SK-N-SH (cell line): ENCODE measurements at regions not wholly inside any gene's neighbourhood (a gene's known extent, or its start where the extent isn't known, plus 50 kb on each side); places are given as distances from the start of the nearest gene placed in this dataset.

ENCODE experiments used
- CTCF ChIA-PET: fragments of 300-600, 350-600 bp; formaldehyde crosslinking; extraction: SDS; loops from one replicate; lab custom pipeline; 2021; lab: Yijun Ruan, JAX
- POLR2A ChIA-PET: fragments of 350-600 bp; sonication (Branson Sonifier 250); formaldehyde crosslinking; extraction: SDS; loops from one replicate; lab custom pipeline; 2020; ENCODE audit warnings: antibody characterized with exemption, inconsistent platforms; lab: Yijun Ruan, JAX
- DNase-seq: peaks from one replicate; pipeline ENCODE4 v3.0.0; 2012
- H2AFZ ChIP-seq: fragments of 200-600 bp; sonication (generic); 2 replicates; pipeline ENCODE4 v1.8.1; 2016; ENCODE audit warnings: antibody characterized with exemption, mild to moderate bottlenecking, low read depth
- H3F3A ChIP-seq: fragments of 200-600 bp; sonication (generic); replicated peaks from 2 replicates; pipeline ENCODE3; 2016; ENCODE audit warnings: antibody characterized with exemption, mild to moderate bottlenecking; ENCODE audit not compliant: insufficient read depth
- H3K27ac ChIP-seq, 2 experiments: fragments of 200-500 bp in 1 of 2; fragments of 200-600 bp in 1 of 2; sonication (Bioruptor generic) in 1 of 2; sonication (generic), shearing (Covaris generic) in 1 of 2; 2 replicates each; pipeline versions ENCODE4 v1.5.1 to v1.6.1; 2014 to 2016; ENCODE audit warnings: low read depth in 2 of 2, inconsistent platforms in 1 of 2, low read length in 1 of 2, mild to moderate bottlenecking in 1 of 2, mixed read lengths in 1 of 2
- H3K27me3 ChIP-seq: fragments of 200-600 bp; sonication (generic), shearing (Covaris generic); 2 replicates; pipeline ENCODE4 v1.6.1; 2016; ENCODE audit warnings: mixed run types; ENCODE audit not compliant: insufficient read depth
- H3K36me3 ChIP-seq, 2 experiments: fragments of 200-500 bp in 1 of 2; fragments of 200-600 bp in 1 of 2; sonication (Bioruptor generic) in 1 of 2; sonication (generic) in 1 of 2; replicated peaks in 1 of 2; 2 replicates each; pipeline versions ENCODE3 to v1.5.1; 2014 to 2016; ENCODE audit warnings: low read length in 1 of 2, mild to moderate bottlenecking in 1 of 2; ENCODE audit not compliant: insufficient read depth in 2 of 2, control insufficient read depth in 1 of 2
- H3K4me1 ChIP-seq, 2 experiments: fragments of 200-500 bp in 1 of 2; fragments of 200-600 bp in 1 of 2; sonication (Bioruptor generic) in 1 of 2; sonication (generic), shearing (Covaris generic) in 1 of 2; 2 replicates each; pipeline versions ENCODE4 v1.5.1 to v1.6.1; 2014 to 2016; ENCODE audit warnings: low read depth in 1 of 2, low read length in 1 of 2, mixed run types in 1 of 2; ENCODE audit not compliant: insufficient read depth in 2 of 2, control insufficient read depth in 1 of 2
- H3K4me2 ChIP-seq: fragments of 200-600 bp; sonication (generic), shearing (Covaris generic); 2 replicates; pipeline ENCODE4 v1.6.1; 2017; ENCODE audit warnings: mixed run types
- H3K4me3 ChIP-seq, 2 experiments: fragments of 200-500 bp in 1 of 2; fragments of 200-600 bp in 1 of 2; sonication (Bioruptor generic) in 1 of 2; sonication (generic), shearing (Covaris generic) in 1 of 2; 2 replicates each; pipeline versions ENCODE4 v1.5.1 to v1.8.1; 2014 to 2016; ENCODE audit warnings: low read depth in 2 of 2, inconsistent platforms in 1 of 2, low read length in 1 of 2, mild to moderate bottlenecking in 1 of 2, mixed read lengths in 1 of 2, moderate library complexity in 1 of 2
- H3K79me2 ChIP-seq: fragments of 200-600 bp; sonication (generic); 2 replicates; pipeline ENCODE4 v1.8.1; 2017; ENCODE audit warnings: mild to moderate bottlenecking; ENCODE audit not compliant: insufficient read depth
- H3K9ac ChIP-seq: fragments of 200-600 bp; sonication (generic); 2 replicates; pipeline ENCODE4 v1.6.1; 2017; ENCODE audit warnings: mixed run types
- H3K9me2 ChIP-seq: fragments of 200-600 bp; sonication (generic); 2 replicates; pipeline ENCODE4 v1.6.1; 2017; ENCODE audit warnings: mixed run types
- H3K9me3 ChIP-seq: fragments of 200-600 bp; sonication (generic); 2 replicates; pipeline ENCODE4 v1.6.1; 2017; ENCODE audit warnings: mixed run types, mild to moderate bottlenecking, moderate library complexity
- H4K20me1 ChIP-seq: fragments of 200-600 bp; sonication (generic); 2 replicates; pipeline ENCODE4 v1.6.1; 2017; ENCODE audit warnings: mild to moderate bottlenecking, mixed run types; ENCODE audit not compliant: insufficient read depth
- ELF1 ChIP-seq: IDR thresholded peaks from 2 replicates; pipeline ENCODE4 v1.4.0; 2012
- FOXJ3 ChIP-seq: sonication (generic); formaldehyde crosslinking; IDR thresholded peaks from 2 replicates; pipeline ENCODE4 v1.5.1; 2020; ENCODE audit warnings: mild to moderate bottlenecking, missing genetic modification reagents
- GABPA ChIP-seq: IDR thresholded peaks from 2 replicates; pipeline ENCODE4 v1.4.0; 2012; ENCODE audit warnings: low read depth, mild to moderate bottlenecking
- GATA2 ChIP-seq: sonication (generic); formaldehyde crosslinking; IDR thresholded peaks from 2 replicates; pipeline ENCODE4 v1.5.0; 2020; ENCODE audit warnings: mild to moderate bottlenecking, missing genetic modification reagents
- JUND ChIP-seq: IDR thresholded peaks from 2 replicates; pipeline ENCODE4 v1.4.0; 2012
- NFIC ChIP-seq: IDR thresholded peaks from 2 replicates; pipeline ENCODE4 v1.4.0; 2012; ENCODE audit warnings: borderline replicate concordance
- POLR2AphosphoS5 ChIP-seq: IDR thresholded peaks from 2 replicates; pipeline ENCODE4 v1.6.1; 2012; ENCODE audit warnings: low read depth, low read length
- RFX5 ChIP-seq: IDR thresholded peaks from 2 replicates; pipeline ENCODE4 v1.6.1; 2012; ENCODE audit warnings: mild to moderate bottlenecking, improper control_type of control experiment, low read length
- SIN3A ChIP-seq: IDR thresholded peaks from 2 replicates; pipeline ENCODE4 v1.6.1; 2012; ENCODE audit warnings: low read depth, mild to moderate bottlenecking, low read length, moderate library complexity, borderline replicate concordance
- SMC3 ChIP-seq: IDR thresholded peaks from 2 replicates; pipeline ENCODE4 v1.6.1; 2012; ENCODE audit warnings: low read depth, low read length, improper control_type of control experiment
- TAF1 ChIP-seq: IDR thresholded peaks from 2 replicates; pipeline ENCODE4 v1.6.1; 2012; ENCODE audit warnings: low read depth, mild to moderate bottlenecking, low read length, moderate library complexity, borderline replicate concordance
- TCF12 ChIP-seq: IDR thresholded peaks from 2 replicates; pipeline ENCODE4 v1.4.0; 2012
- WGBS: methylation state at CpG from one replicate; pipeline ENCODE4 v1.1.6; 2017; ENCODE audit warnings: low lambda C conversion rate; 5-methylcytosine and 5-hydroxymethylcytosine counted together
- TF ChIP-seq, protein P1 (sequence below): IDR thresholded peaks from 2 replicates; pipeline ENCODE4; 2012
- TF ChIP-seq, protein P2 (sequence below): fragments of 150-350 bp; IDR thresholded peaks from 2 replicates; pipeline ENCODE4 v1.6.1; 2016; ENCODE audit warnings: mild to moderate bottlenecking, low read depth, low read length
- TF ChIP-seq, protein P3 (sequence below): fragments of 150-350 bp; IDR thresholded peaks from 2 replicates; pipeline ENCODE4 v1.6.1; 2017; ENCODE audit warnings: antibody characterized with exemption, low read length, low read depth, borderline replicate concordance
- TF ChIP-seq, protein P4 (sequence below): IDR thresholded peaks from 2 replicates; pipeline ENCODE4 v1.4.0; 2012; ENCODE audit warnings: low read depth, borderline replicate concordance
- TF ChIP-seq, protein P5 (sequence below): IDR thresholded peaks from 2 replicates; pipeline ENCODE4 v1.6.1; 2012; ENCODE audit warnings: mild to moderate bottlenecking, low read depth, low read length, moderate library complexity

DNA sequence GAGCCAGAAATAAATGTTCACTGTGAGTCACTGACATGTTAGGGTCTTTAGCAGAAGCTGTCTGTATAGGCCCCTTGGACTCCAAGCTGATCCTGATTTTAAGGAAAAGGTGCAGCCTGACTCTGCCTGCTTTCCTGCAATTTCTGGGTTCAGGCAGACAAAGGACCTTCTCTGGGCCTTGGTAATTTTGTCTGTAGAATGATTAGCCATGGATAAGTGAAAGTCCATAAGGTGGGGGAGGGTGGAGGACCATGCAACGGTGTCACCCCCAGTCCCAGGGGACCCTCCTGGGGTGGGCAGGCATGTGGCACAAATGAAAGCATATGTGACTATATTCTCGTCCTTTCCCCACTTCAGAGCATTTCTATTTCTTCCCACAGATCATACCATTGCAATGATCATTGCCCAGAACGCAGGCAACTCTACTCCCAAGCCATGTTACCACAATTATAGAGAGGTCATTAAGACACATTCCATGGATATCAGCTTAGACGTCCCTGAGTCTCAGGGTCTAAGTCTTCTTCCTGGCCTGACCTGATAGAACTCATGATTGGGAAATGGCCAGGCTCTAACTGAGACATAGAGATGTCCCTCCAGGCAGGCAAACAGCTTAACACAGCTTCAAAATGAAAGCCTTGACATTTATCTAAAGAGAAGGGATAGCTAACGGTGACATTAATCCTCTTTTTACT is 157.9 kb upstream of the ALDH1B1 start:
- no peaks in the 10 kb centered on the region for H3K79me2 ChIP-seq
- H3K27me3 ChIP-seq = no peaks in the 10 kb centered on the region; the same call in 1 of the 2 replicates
- H3K9me3 ChIP-seq = no peaks in the 10 kb centered on the region
- POLR2A ChIA-PET = interaction anchor here (1.5 kb wide), 1 partner anchor 35 kb away, joined by 3 read pairs; no protein-coding TSS in a partner anchor
- no peak overlapping the region for H3K4me3 ChIP-seq
- no peak overlapping the region for H3K4me2 ChIP-seq
- H3K4me1 ChIP-seq = peaks cover 0 to 43% of the 10 kb centered on the region in 2 experiments; a peak in 2 of 4 replicates
- H3F3A ChIP-seq = no peaks in the 10 kb centered on the region
- H3K9ac ChIP-seq = no peak overlapping the region
- no peaks in the 10 kb centered on the region for H3K36me3 ChIP-seq
- no peaks in the 10 kb centered on the region for H3K9me2 ChIP-seq
- DNase-seq = no peak
- peak overlapping the region in 1 of 2 experiments; percentile 87; a peak in 2 of 4 replicates for H3K27ac ChIP-seq
- CTCF ChIA-PET = interaction anchor here (0.9 to 1.7 kb wide), 5 partner anchors 12 to 321 kb away, joined by 3 to 7 read pairs (median 4); no protein-coding TSS in a partner anchor
- no peak for TF ChIP-seq GABPA
- TF ChIP-seq, protein P1, sequence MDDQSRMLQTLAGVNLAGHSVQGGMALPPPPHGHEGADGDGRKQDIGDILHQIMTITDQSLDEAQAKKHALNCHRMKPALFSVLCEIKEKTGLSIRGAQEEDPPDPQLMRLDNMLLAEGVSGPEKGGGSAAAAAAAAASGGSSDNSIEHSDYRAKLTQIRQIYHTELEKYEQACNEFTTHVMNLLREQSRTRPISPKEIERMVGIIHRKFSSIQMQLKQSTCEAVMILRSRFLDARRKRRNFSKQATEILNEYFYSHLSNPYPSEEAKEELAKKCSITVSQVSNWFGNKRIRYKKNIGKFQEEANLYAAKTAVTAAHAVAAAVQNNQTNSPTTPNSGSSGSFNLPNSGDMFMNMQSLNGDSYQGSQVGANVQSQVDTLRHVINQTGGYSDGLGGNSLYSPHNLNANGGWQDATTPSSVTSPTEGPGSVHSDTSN = no peak
- TF ChIP-seq POLR2AphosphoS5 = no peak
- no peak for TF ChIP-seq FOXJ3 (CRISPR knock-in tag)
- TF ChIP-seq, protein P2, sequence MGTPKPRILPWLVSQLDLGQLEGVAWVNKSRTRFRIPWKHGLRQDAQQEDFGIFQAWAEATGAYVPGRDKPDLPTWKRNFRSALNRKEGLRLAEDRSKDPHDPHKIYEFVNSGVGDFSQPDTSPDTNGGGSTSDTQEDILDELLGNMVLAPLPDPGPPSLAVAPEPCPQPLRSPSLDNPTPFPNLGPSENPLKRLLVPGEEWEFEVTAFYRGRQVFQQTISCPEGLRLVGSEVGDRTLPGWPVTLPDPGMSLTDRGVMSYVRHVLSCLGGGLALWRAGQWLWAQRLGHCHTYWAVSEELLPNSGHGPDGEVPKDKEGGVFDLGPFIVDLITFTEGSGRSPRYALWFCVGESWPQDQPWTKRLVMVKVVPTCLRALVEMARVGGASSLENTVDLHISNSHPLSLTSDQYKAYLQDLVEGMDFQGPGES = no peak
- no peak for TF ChIP-seq GATA2
- 35% methylated on average over 5 of the region's 5 CpGs for WGBS
- H2AFZ ChIP-seq = no peak overlapping the region
- H4K20me1 ChIP-seq = no peaks in the 10 kb centered on the region

DNA sequence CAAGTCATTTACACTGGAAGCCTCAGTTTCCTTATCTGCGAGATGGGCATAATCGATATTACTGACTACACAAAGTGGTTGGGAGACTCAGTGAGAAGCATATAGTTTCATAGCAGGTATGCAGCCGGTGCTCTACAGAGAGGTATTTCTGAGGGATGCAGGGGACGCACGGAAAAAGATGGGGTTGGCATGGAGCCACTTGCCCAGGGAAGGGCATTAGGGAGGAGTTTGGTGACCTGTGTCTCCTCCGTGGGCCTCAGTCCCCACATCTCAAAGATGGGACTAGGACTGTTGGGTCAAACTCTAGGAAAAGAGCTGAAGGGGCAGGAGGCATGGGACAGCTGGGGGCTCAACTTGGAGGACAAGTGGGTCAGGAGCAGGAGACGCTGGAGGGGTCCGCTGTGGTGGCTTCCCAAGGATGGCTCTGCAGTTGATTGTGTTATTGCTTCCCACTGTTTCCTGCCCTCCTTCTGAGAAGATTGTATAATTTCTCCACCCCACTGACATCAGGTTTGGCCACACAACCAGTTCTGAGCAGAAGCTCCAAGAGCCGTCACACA is 158.6 kb upstream of the ALDH1B1 start:
- no peaks in the 10 kb centered on the region for H3K9me3 ChIP-seq
- H3K27ac ChIP-seq = peak overlapping the region in 1 of 2 experiments; percentile 87; a peak in 2 of 4 replicates
- no peak overlapping the region for H3K4me2 ChIP-seq
- no peaks in the 10 kb centered on the region; the same call in 1 of the 2 replicates for H3K27me3 ChIP-seq
- CTCF ChIA-PET = interaction anchor here (0.6 to 2.0 kb wide), 12 partner anchors 10 to 320 kb away, joined by 3 to 7 read pairs (median 4); no protein-coding TSS in a partner anchor
- H3K79me2 ChIP-seq = no peaks in the 10 kb centered on the region
- 73% methylated on average over 9 of the region's 9 CpGs for WGBS
- POLR2A ChIA-PET = interaction anchor here (1.5 kb wide), 1 partner anchor 34 kb away, joined by 3 read pairs; no protein-coding TSS in a partner anchor
- no peak overlapping the region for H2AFZ ChIP-seq
- no peaks in the 10 kb centered on the region for H3K36me3 ChIP-seq
- no peaks in the 10 kb centered on the region for H3K9me2 ChIP-seq
- H3K4me1 ChIP-seq = peaks cover 0 to 50% of the 10 kb centered on the region in 2 experiments; a peak in 2 of 4 replicates
- no peak overlapping the region for H3K9ac ChIP-seq
- no peaks in the 10 kb centered on the region for H4K20me1 ChIP-seq
- no peak for DNase-seq
- no peaks in the 10 kb centered on the region for H3F3A ChIP-seq
- H3K4me3 ChIP-seq = no peak overlapping the region
- TF ChIP-seq RFX5 (no peak), NFIC (no peak), JUND (no peak), ELF1 (no peak), TCF12 (no peak), GATA2 (no peak), SIN3A (no peak), TAF1 (no peak), SMC3 (no peak)
- TF ChIP-seq, protein P1 = no peak
- TF ChIP-seq, protein P3, sequence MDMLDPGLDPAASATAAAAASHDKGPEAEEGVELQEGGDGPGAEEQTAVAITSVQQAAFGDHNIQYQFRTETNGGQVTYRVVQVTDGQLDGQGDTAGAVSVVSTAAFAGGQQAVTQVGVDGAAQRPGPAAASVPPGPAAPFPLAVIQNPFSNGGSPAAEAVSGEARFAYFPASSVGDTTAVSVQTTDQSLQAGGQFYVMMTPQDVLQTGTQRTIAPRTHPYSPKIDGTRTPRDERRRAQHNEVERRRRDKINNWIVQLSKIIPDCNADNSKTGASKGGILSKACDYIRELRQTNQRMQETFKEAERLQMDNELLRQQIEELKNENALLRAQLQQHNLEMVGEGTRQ = no peak
- TF ChIP-seq, protein P4, sequence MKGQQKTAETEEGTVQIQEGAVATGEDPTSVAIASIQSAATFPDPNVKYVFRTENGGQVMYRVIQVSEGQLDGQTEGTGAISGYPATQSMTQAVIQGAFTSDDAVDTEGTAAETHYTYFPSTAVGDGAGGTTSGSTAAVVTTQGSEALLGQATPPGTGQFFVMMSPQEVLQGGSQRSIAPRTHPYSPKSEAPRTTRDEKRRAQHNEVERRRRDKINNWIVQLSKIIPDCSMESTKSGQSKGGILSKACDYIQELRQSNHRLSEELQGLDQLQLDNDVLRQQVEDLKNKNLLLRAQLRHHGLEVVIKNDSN = no peak
- TF ChIP-seq, protein P5, sequence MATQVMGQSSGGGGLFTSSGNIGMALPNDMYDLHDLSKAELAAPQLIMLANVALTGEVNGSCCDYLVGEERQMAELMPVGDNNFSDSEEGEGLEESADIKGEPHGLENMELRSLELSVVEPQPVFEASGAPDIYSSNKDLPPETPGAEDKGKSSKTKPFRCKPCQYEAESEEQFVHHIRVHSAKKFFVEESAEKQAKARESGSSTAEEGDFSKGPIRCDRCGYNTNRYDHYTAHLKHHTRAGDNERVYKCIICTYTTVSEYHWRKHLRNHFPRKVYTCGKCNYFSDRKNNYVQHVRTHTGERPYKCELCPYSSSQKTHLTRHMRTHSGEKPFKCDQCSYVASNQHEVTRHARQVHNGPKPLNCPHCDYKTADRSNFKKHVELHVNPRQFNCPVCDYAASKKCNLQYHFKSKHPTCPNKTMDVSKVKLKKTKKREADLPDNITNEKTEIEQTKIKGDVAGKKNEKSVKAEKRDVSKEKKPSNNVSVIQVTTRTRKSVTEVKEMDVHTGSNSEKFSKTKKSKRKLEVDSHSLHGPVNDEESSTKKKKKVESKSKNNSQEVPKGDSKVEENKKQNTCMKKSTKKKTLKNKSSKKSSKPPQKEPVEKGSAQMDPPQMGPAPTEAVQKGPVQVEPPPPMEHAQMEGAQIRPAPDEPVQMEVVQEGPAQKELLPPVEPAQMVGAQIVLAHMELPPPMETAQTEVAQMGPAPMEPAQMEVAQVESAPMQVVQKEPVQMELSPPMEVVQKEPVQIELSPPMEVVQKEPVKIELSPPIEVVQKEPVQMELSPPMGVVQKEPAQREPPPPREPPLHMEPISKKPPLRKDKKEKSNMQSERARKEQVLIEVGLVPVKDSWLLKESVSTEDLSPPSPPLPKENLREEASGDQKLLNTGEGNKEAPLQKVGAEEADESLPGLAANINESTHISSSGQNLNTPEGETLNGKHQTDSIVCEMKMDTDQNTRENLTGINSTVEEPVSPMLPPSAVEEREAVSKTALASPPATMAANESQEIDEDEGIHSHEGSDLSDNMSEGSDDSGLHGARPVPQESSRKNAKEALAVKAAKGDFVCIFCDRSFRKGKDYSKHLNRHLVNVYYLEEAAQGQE = no peak
